Esophagus muscularis mucosa (tissue), 4 donors: ENCODE measurements at regions not wholly inside any gene's neighbourhood (a gene's known extent, or its start where the extent isn't known, plus 50 kb on each side); places are given as distances from the start of the nearest gene placed in this dataset.

Experiments
- DNase-seq: peaks from one replicate; pipeline ENCODE4 v3.0.0-alpha.2; 2017; ENCODE audit errors: extremely low spot score
- H3K27ac ChIP-seq, 4 donors: fragments of 200-600 bp; sonication (generic); replicated peaks in 1 of 4; 1 replicate in 3 of 4; 2 replicates in 1 of 4; pipeline ENCODE4 v1.5.1; 2016 to 2019; ENCODE audit warnings: mild to moderate bottlenecking in 1 of 4
- H3K27me3 ChIP-seq, 4 donors: fragments of 200-600 bp; sonication (generic); one replicate each; pipeline versions ENCODE4 v1.5.1 to v1.6.0; 2016 to 2019
- H3K36me3 ChIP-seq, 4 donors: fragments of 200-600 bp; sonication (generic); one replicate each; pipeline ENCODE4 v1.5.1; 2016 to 2019
- H3K4me1 ChIP-seq, 4 donors: fragments of 200-600 bp; sonication (generic); one replicate each; pipeline ENCODE4 v1.5.1; 2016 to 2019
- H3K4me3 ChIP-seq, 4 donors: fragments of 200-600 bp; sonication (generic); 1 replicate in 2 of 4; 2 replicates in 2 of 4; pipeline ENCODE4 v1.5.1; 2016 to 2019; ENCODE audit warnings: mild to moderate bottlenecking in 4 of 4, moderate library complexity in 1 of 4
- H3K9me3 ChIP-seq, 4 donors: fragments of 200-600 bp; sonication (generic); 1 replicate in 3 of 4; 2 replicates in 1 of 4; pipeline ENCODE4 v1.5.1; 2016 to 2019
- EP300 ChIP-seq: sonication (generic); formaldehyde crosslinking; IDR thresholded peaks from one replicate; pipeline ENCODE4 v1.6.1; 2017; ENCODE audit warnings: antibody characterized with exemption
- POLR2A ChIP-seq: fragments of 450-650 bp; IDR thresholded peaks from one replicate; pipeline ENCODE4 v1.6.1; 2017; ENCODE audit warnings: antibody characterized with exemption, moderate library complexity, mild to moderate bottlenecking, low read depth
- POLR2AphosphoS5 ChIP-seq, 2 donors: sonication (generic); formaldehyde crosslinking; IDR thresholded peaks; one replicate each; pipeline ENCODE4 v1.6.1; 2017; ENCODE audit warnings: antibody characterized with exemption in 2 of 2
- WGBS: methylation state at CpG from one replicate; pipeline ENCODE4 v1.1.5; 2018; 5-methylcytosine and 5-hydroxymethylcytosine counted together
- intact Hi-C: fragments of 100-400 bp; cut with DNase I; formaldehyde crosslinking; loops from one replicate; pipeline ENCODE4 v1.15.1; 2023
- TF ChIP-seq, protein P1 (sequence below), 3 experiments: fragments of 200-600 bp in 2 of 3; fragments of 450-650 bp in 1 of 3; sonication (generic) in 2 of 3; IDR thresholded peaks; one replicate each; pipeline ENCODE4 v1.5.1; 2017 to 2019; ENCODE audit warnings: antibody characterized with exemption in 3 of 3, mild to moderate bottlenecking in 2 of 3, moderate library complexity in 1 of 3

- peaks cover 0 to 4% (median 0%) of the 10 kb centered on the region in 4 donors for H3K9me3 ChIP-seq
- no peak for DNase-seq
- WGBS, result 91% methylated on average over 4 of the region's 4 CpGs
- H3K4me3 ChIP-seq, result no peak overlapping the region
- no peaks in the 10 kb centered on the region for H3K27me3 ChIP-seq
- intact Hi-C loops, result no loop called here
- peaks cover 0 to 13% (median 11%) of the 10 kb centered on the region in 4 donors for H3K4me1 ChIP-seq
- no peak overlapping the region for H3K27ac ChIP-seq
- no peaks in the 10 kb centered on the region for H3K36me3 ChIP-seq
- TF ChIP-seq POLR2A, result no peak
- TF ChIP-seq, protein P1, sequence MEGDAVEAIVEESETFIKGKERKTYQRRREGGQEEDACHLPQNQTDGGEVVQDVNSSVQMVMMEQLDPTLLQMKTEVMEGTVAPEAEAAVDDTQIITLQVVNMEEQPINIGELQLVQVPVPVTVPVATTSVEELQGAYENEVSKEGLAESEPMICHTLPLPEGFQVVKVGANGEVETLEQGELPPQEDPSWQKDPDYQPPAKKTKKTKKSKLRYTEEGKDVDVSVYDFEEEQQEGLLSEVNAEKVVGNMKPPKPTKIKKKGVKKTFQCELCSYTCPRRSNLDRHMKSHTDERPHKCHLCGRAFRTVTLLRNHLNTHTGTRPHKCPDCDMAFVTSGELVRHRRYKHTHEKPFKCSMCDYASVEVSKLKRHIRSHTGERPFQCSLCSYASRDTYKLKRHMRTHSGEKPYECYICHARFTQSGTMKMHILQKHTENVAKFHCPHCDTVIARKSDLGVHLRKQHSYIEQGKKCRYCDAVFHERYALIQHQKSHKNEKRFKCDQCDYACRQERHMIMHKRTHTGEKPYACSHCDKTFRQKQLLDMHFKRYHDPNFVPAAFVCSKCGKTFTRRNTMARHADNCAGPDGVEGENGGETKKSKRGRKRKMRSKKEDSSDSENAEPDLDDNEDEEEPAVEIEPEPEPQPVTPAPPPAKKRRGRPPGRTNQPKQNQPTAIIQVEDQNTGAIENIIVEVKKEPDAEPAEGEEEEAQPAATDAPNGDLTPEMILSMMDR (IDR thresholded peaks at IDR 0.05), result no peak
- TF ChIP-seq EP300, result no peak
- TF ChIP-seq POLR2AphosphoS5 (IDR thresholded peaks at IDR 0.05), result no peak
These were observed 196.7 kb upstream of the TMEM72 start for GRCh38 chr10:44714451-44714850.

GRCh38 chr10:44715136-44715535 is 196.0 kb upstream of the TMEM72 start:
- H3K4me1 ChIP-seq, result peaks cover 0 to 13% (median 11%) of the 10 kb centered on the region in 4 donors
- TF ChIP-seq POLR2AphosphoS5 (IDR thresholded peaks at IDR 0.05) (no peak), EP300 (no peak), POLR2A (no peak)
- TF ChIP-seq, protein P1 (IDR thresholded peaks at IDR 0.05), result no peak
- H3K27ac ChIP-seq, result no peak overlapping the region
- peaks cover 0 to 4% (median 0%) of the 10 kb centered on the region in 4 donors for H3K9me3 ChIP-seq
- H3K4me3 ChIP-seq, result no peak overlapping the region
- H3K27me3 ChIP-seq, result no peaks in the 10 kb centered on the region
- no peaks in the 10 kb centered on the region for H3K36me3 ChIP-seq
- no peak for DNase-seq
- intact Hi-C loops, result no loop called here
- 59% methylated on average over 5 of the region's 5 CpGs for WGBS

DNA sequence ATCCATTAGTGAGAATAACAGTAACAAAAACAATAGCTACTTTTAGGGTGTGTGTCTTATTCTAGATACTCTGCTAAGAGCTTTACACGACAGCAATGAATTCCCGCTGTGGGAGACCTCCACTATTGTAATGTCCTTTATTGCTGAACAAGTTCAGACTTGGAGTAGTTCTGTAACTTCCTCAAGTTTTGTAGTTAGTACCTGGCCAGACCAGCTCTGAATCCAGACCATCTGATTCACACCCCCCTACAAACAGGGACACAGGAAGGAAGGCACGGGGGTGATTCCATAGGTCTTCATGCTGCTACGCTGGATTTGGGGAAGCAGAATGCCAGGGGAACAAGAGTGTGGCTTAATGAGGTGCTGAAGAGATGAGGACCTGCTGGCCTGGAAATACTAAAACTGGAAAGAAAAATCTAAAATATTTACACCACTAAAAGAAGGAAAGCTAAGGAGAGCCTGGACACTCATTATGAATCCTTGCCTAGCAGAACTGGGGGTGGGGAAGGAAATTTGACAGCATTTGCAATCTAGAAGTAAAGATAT is 194.6 kb upstream of the TMEM72 start:
- WGBS, result 63% methylated on average over 4 of the region's 4 CpGs
- Histone ChIP-seq H3K9me3 (peaks cover 0 to 4% (median 0%) of the 10 kb centered on the region in 4 donors), H3K4me1 (peaks cover 0 to 13% (median 11%) of the 10 kb centered on the region in 4 donors), H3K27ac (no peak overlapping the region), H3K36me3 (no peaks in the 10 kb centered on the region), H3K4me3 (no peak overlapping the region), H3K27me3 (no peaks in the 10 kb centered on the region)
- DNase-seq, result no peak
- TF ChIP-seq EP300, result no peak
- intact Hi-C loops, result no loop called here

DNA sequence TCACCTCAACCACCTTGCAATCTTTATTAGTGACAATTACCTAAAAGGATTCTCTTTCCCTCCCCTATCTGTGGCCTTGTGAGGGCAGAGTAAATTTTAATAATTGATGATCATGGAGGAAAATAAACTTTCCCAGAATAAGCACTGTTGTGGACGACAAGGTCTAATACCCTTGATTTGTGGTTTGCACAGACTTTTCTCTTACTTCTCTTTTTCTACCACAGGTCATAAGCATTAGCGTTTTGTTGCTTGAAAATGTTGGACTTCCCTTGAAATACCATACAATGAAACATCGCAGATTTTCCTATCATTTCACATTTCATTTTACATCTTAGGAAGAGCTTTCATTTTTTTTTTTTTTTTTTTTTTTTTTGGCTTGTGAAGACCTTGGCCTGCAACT is 188.1 kb upstream of the TMEM72 start:
- Histone ChIP-seq H3K27me3 (no peaks in the 10 kb centered on the region), H3K4me1 (peaks cover 0 to 22% (median 3%) of the 10 kb centered on the region in 4 donors), H3K36me3 (no peaks in the 10 kb centered on the region), H3K27ac (no peak overlapping the region), H3K9me3 (peaks cover 0 to 4% (median 0%) of the 10 kb centered on the region in 4 donors), H3K4me3 (no peak overlapping the region)
- no peak for DNase-seq
- intact Hi-C loops, result no loop called here
- WGBS, result 61% methylated on average over 3 of the region's 3 CpGs
- TF ChIP-seq EP300 (no peak), POLR2A (no peak), POLR2AphosphoS5 (IDR thresholded peaks at IDR 0.05) (no peak)
- TF ChIP-seq, protein P1 (IDR thresholded peaks at IDR 0.05), result no peak

GRCh38 chr10:44723619-44724325 is 187.4 kb upstream of the TMEM72 start:
- H3K36me3 ChIP-seq, result no peaks in the 10 kb centered on the region
- intact Hi-C loops, result no loop called here
- no peak overlapping the region for H3K27ac ChIP-seq
- TF ChIP-seq, protein P1 (IDR thresholded peaks at IDR 0.05), result no peak
- no peak for TF ChIP-seq POLR2AphosphoS5 (IDR thresholded peaks at IDR 0.05)
- TF ChIP-seq EP300, result no peak
- no peak for TF ChIP-seq POLR2A
- WGBS, result 62% methylated on average over 7 of the region's 7 CpGs
- peaks cover 0 to 22% (median 3%) of the 10 kb centered on the region in 4 donors for H3K4me1 ChIP-seq
- no peak for DNase-seq
- no peak overlapping the region for H3K4me3 ChIP-seq
- no peaks in the 10 kb centered on the region for H3K9me3 ChIP-seq
- no peaks in the 10 kb centered on the region for H3K27me3 ChIP-seq
